ENCODE measurements at regions not wholly inside any gene's neighbourhood (a gene's known extent, or its start where the extent isn't known, plus 50 kb on each side); places are given as distances from the start of the nearest gene placed in this dataset.
"Not testable (repeated sequence)": the region's sequence is repeated elsewhere in the genome, so short reads cannot be mapped to it uniquely, and the experiment has no call there.

DNA sequence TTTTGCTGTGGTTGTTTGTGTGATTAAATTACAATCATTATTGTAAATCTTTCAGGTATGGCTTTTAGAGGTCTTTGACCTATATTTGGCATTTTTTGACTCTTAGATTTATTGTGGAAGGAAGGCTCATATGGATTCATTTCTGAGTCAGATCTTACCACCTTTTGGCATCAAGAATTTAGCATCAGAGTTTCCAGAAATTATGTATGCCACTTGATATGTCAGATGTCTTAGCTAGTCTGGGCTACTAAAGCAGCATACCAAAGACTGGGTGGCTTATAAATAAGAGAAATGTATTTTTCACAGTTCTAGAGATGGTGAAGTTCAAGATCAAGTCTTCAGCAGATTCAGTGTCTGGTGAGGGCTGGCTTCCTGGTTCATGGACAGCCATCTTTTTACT lies 129.5 kb upstream of the PZP start:
- POLR2A ChIA-PET, result no interaction called here
- Histone ChIP-seq H3K9me3 (ENCODE audit: control insufficient read depth in 1 of 2, insufficient read depth in 1 of 2, low read depth in 1 of 2, low read length in 2 of 2) (no peaks in the 10 kb centered on the region), H4K20me1 (ENCODE audit: insufficient read depth) (no peaks in the 10 kb centered on the region), H3K27me3 (ENCODE audit: insufficient read depth, low read length) (no peaks in the 10 kb centered on the region), H3K4me1 (ENCODE audit: control insufficient read depth in 1 of 2, insufficient read depth in 2 of 2, low read length in 2 of 2) (no peaks in the 10 kb centered on the region), H2AFZ (ENCODE audit: low read depth, low read length, poor library complexity, severe bottlenecking) (no peak overlapping the region), H3K79me2 (ENCODE audit: insufficient read depth, low read length) (no peaks in the 10 kb centered on the region), H3K27ac (ENCODE audit: low read depth, low read length) (no peak overlapping the region), H3K4me2 (ENCODE audit: low read length) (no peak overlapping the region), H3K9ac (ENCODE audit: low read length) (no peak overlapping the region), H3K36me3 (ENCODE audit: control insufficient read depth in 1 of 2, insufficient read depth in 2 of 2, low read length in 2 of 2) (no peaks in the 10 kb centered on the region), H3K4me3 (replicated peaks in 1 of 2; ENCODE audit: low read depth in 1 of 2, low read length in 2 of 2) (no peak overlapping the region), H3K9me2 (ENCODE audit: insufficient read depth) (no peaks in the 10 kb centered on the region)
- CTCF ChIA-PET, result no interaction called here
- no peak for ATAC-seq
- RAD21 ChIA-PET (ENCODE audit: low non-redundant PET in 1 of 2, low total read pairs in 2 of 2, uncharacterized antibody in 2 of 2, unreplicated experiment in 2 of 2), result no interaction called here
- intact Hi-C loops (cut with micrococcal nuclease), result no loop called here
- TF ChIP-seq ELF1 (IDR thresholded peaks at IDR 0.05; ENCODE audit: borderline replicate concordance, low read depth) (no peak), ZFX (IDR thresholded peaks at IDR 0.05) (no peak), EZH2phosphoT487 (IDR thresholded peaks at IDR 0.05; ENCODE audit: borderline replicate concordance) (no peak), SP1 (IDR thresholded peaks at IDR 0.05; ENCODE audit: low read depth) (no peak), JUND (IDR thresholded peaks at IDR 0.05) (no peak), CTCF (IDR thresholded peaks at IDR 0.05 in 2 of 3, conservative IDR thresholded peaks at IDR 0.05 in 1 of 3; ENCODE audit: borderline replicate concordance in 1 of 3, insufficient read depth in 1 of 3, low read depth in 2 of 3, low read length in 2 of 3) (no peak), SIN3A (IDR thresholded peaks at IDR 0.05; ENCODE audit: low read depth) (no peak), CBX3 (IDR thresholded peaks at IDR 0.05; ENCODE audit: low read depth) (no peak), RAD21 (IDR thresholded peaks at IDR 0.05; ENCODE audit: low read depth) (no peak), EGR1 (IDR thresholded peaks at IDR 0.05; ENCODE audit: low read depth) (no peak)
- TF ChIP-seq, protein P1, sequence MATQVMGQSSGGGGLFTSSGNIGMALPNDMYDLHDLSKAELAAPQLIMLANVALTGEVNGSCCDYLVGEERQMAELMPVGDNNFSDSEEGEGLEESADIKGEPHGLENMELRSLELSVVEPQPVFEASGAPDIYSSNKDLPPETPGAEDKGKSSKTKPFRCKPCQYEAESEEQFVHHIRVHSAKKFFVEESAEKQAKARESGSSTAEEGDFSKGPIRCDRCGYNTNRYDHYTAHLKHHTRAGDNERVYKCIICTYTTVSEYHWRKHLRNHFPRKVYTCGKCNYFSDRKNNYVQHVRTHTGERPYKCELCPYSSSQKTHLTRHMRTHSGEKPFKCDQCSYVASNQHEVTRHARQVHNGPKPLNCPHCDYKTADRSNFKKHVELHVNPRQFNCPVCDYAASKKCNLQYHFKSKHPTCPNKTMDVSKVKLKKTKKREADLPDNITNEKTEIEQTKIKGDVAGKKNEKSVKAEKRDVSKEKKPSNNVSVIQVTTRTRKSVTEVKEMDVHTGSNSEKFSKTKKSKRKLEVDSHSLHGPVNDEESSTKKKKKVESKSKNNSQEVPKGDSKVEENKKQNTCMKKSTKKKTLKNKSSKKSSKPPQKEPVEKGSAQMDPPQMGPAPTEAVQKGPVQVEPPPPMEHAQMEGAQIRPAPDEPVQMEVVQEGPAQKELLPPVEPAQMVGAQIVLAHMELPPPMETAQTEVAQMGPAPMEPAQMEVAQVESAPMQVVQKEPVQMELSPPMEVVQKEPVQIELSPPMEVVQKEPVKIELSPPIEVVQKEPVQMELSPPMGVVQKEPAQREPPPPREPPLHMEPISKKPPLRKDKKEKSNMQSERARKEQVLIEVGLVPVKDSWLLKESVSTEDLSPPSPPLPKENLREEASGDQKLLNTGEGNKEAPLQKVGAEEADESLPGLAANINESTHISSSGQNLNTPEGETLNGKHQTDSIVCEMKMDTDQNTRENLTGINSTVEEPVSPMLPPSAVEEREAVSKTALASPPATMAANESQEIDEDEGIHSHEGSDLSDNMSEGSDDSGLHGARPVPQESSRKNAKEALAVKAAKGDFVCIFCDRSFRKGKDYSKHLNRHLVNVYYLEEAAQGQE (IDR thresholded peaks at IDR 0.05; ENCODE audit: low read depth), result no peak
- no peak for DNase-seq (ENCODE audit: low read depth, low spot score)
- BruUV-seq (replicated peaks), result no TSS peak

DNA sequence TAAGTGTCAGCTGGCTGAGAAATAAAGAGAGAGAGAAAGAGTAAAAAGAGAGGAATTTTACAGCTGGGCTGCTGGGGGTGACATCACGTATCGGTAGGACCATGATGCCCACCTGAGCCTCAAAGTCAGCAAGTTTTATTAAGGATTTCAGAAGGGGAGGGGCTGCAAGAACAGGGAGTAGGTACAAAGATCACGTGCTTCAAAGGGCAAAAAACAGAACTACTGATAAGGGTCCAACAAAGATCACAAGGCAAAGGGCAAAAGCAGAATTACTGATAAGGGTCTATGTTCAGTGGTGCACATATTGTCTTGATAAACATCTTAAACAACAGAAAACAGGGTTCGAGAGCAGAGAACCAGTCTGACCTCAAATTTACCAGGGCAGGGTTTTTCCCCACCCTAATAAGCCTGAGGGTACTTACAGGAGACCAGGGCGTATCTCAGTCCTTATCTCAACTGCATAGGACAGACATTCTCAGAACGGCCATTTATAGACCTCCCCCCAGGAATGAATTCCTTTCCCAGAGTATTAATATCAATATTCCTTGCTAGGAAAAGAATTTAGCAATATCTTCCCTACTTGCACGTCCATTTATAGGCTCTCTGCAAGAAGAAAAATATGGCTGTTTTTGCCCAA lies 128.3 kb upstream of the PZP start:
- H2AFZ ChIP-seq (ENCODE audit: low read depth, low read length, poor library complexity, severe bottlenecking); ATAC-seq; POLR2A ChIA-PET; H3K36me3 ChIP-seq (ENCODE audit: control insufficient read depth in 1 of 2, insufficient read depth in 2 of 2, low read length in 2 of 2); RAD21 ChIA-PET (ENCODE audit: low non-redundant PET in 1 of 2, low total read pairs in 2 of 2, uncharacterized antibody in 2 of 2, unreplicated experiment in 2 of 2); H3K9me3 ChIP-seq (ENCODE audit: control insufficient read depth in 1 of 2, insufficient read depth in 1 of 2, low read depth in 1 of 2, low read length in 2 of 2); H3K9ac ChIP-seq (ENCODE audit: low read length); DNase-seq (ENCODE audit: low read depth, low spot score); H3K4me1 ChIP-seq (ENCODE audit: control insufficient read depth in 1 of 2, insufficient read depth in 2 of 2, low read length in 2 of 2); H3K4me2 ChIP-seq (ENCODE audit: low read length); H3K27me3 ChIP-seq (ENCODE audit: insufficient read depth, low read length); H3K79me2 ChIP-seq (ENCODE audit: insufficient read depth, low read length); CTCF ChIA-PET; BruUV-seq (replicated peaks); intact Hi-C loops (cut with micrococcal nuclease); H3K27ac ChIP-seq (ENCODE audit: low read depth, low read length); H3K4me3 ChIP-seq (replicated peaks in 1 of 2; ENCODE audit: low read depth in 1 of 2, low read length in 2 of 2); H4K20me1 ChIP-seq (ENCODE audit: insufficient read depth); H3K9me2 ChIP-seq (ENCODE audit: insufficient read depth): not testable (repeated sequence)

Measured in HCT116 (cell line).